Calu3 (cell line): ENCODE measurements at regions not wholly inside any gene's neighbourhood (a gene's known extent, or its start where the extent isn't known, plus 50 kb on each side); places are given as distances from the start of the nearest gene placed in this dataset.

Experiments
- BruUV-seq: library from RNA; stranded (reverse); fragments of 400-500 nt; replicated peaks from 2 replicates; lab custom pipeline; 2021; lab: Mats Ljungman, UMichigan
- CTCF ChIA-PET: fragments of 300-600 bp; sonication (Branson Sonifier 250); formaldehyde crosslinking; loops from one replicate; lab custom pipeline; 2022; ENCODE audit warnings: antibody characterized with exemption; lab: Charles Lee
- DNase-seq: peaks from one replicate; pipeline ENCODE4 v3.0.0; 2022
- H3K27ac Mint-ChIP-seq: one replicate; pipeline ENCODE4 v1.8.0; 2022; ENCODE audit warnings: mixed read lengths; ENCODE audit not compliant: unreplicated experiment
- H3K27me3 Mint-ChIP-seq: one replicate; pipeline ENCODE4 v1.8.0; 2022; ENCODE audit warnings: mixed read lengths; ENCODE audit not compliant: unreplicated experiment
- H3K36me3 Mint-ChIP-seq: one replicate; pipeline ENCODE4 v1.8.0; 2022; ENCODE audit warnings: mild to moderate bottlenecking, moderate library complexity, mixed read lengths; ENCODE audit not compliant: insufficient read depth, unreplicated experiment
- H3K4me1 Mint-ChIP-seq: one replicate; pipeline ENCODE4 v1.8.0; 2022; ENCODE audit warnings: mild to moderate bottlenecking, low read depth, mixed read lengths; ENCODE audit not compliant: unreplicated experiment
- H3K4me3 Mint-ChIP-seq: one replicate; pipeline ENCODE4 v1.8.0; 2022; ENCODE audit warnings: mild to moderate bottlenecking, low read depth, moderate library complexity, mixed read lengths; ENCODE audit not compliant: unreplicated experiment
- H3K9me3 Mint-ChIP-seq: one replicate; pipeline ENCODE4 v1.8.0; 2022; ENCODE audit warnings: low read depth, mixed read lengths; ENCODE audit not compliant: unreplicated experiment
- CTCF ChIP-seq: fragments of 200-600 bp; IDR thresholded peaks from one replicate; pipeline ENCODE4 v1.8.0; 2022; ENCODE audit warnings: antibody characterized with exemption; ENCODE audit not compliant: unreplicated experiment
- intact Hi-C: fragments of 100-400 bp; cut with micrococcal nuclease; formaldehyde crosslinking; loops from one replicate; pipeline ENCODE4 v1.10.0; 2022; ENCODE audit not compliant: unreplicated experiment

- intact Hi-C loops = no loop called here
- peaks cover 6% of the 10 kb centered on the region for H3K9me3 Mint-ChIP-seq
- no peaks in the 10 kb centered on the region for H3K36me3 Mint-ChIP-seq
- DNase-seq = no peak
- H3K27me3 Mint-ChIP-seq = no peaks in the 10 kb centered on the region
- TF ChIP-seq CTCF = no peak
- no peak overlapping the region for H3K4me3 Mint-ChIP-seq
- CTCF ChIA-PET = no interaction called here
- H3K4me1 Mint-ChIP-seq = no peaks in the 10 kb centered on the region
- no TSS peak for BruUV-seq
- no peak overlapping the region for H3K27ac Mint-ChIP-seq
Measured at GRCh38 chr4:30511751-30512150, 208.4 kb upstream of the PCDH7 start.

- no peak for TF ChIP-seq CTCF
- DNase-seq = no peak
- Mint-ChIP-seq H3K9me3 (peaks cover 9% of the 10 kb centered on the region), H3K4me3 (no peak overlapping the region), H3K27me3 (no peaks in the 10 kb centered on the region), H3K36me3 (no peaks in the 10 kb centered on the region), H3K4me1 (no peaks in the 10 kb centered on the region), H3K27ac (no peak overlapping the region)
- intact Hi-C loops = no loop called here
- no TSS peak for BruUV-seq
- CTCF ChIA-PET = no interaction called here
Measured at GRCh38 chr4:30518211-30518610, 202.0 kb upstream of the PCDH7 start.

- TF ChIP-seq CTCF = no peak
- intact Hi-C loops = no loop called here
- Mint-ChIP-seq H3K36me3 (no peaks in the 10 kb centered on the region), H3K9me3 (peaks cover 11% of the 10 kb centered on the region), H3K27ac (no peak overlapping the region), H3K27me3 (no peaks in the 10 kb centered on the region), H3K4me3 (no peak overlapping the region), H3K4me1 (no peaks in the 10 kb centered on the region)
- no TSS peak for BruUV-seq
- CTCF ChIA-PET = no interaction called here
- DNase-seq = no peak
Measured at GRCh38 chr4:30525662-30526315, 194.4 kb upstream of the PCDH7 start.

GRCh38 chr4:30535255-30535654, 184.9 kb upstream of the PCDH7 start:
- CTCF ChIA-PET = no interaction called here
- Mint-ChIP-seq H3K27ac (no peak overlapping the region), H3K9me3 (peaks cover 12% of the 10 kb centered on the region), H3K4me1 (no peaks in the 10 kb centered on the region), H3K36me3 (no peaks in the 10 kb centered on the region), H3K27me3 (no peaks in the 10 kb centered on the region), H3K4me3 (no peak overlapping the region)
- intact Hi-C loops = no loop called here
- BruUV-seq = no TSS peak
- TF ChIP-seq CTCF = no peak
- DNase-seq = no peak
